A673 (cell line): ENCODE measurements at regions not wholly inside any gene's neighbourhood (a gene's known extent, or its start where the extent isn't known, plus 50 kb on each side); places are given as distances from the start of the nearest gene placed in this dataset.

Experiments
- CTCF ChIP-seq: fragments of 300-800, 200-600 bp; sonication (generic); conservative IDR thresholded peaks from 2 replicates; pipeline ENCODE4 v1.5.1; 2017; ENCODE audit warnings: low read depth, mild to moderate bottlenecking, antibody characterized with exemption, low read length, moderate library complexity, mixed read lengths
- EZH2 ChIP-seq: fragments of 200-600 bp; sonication (generic); IDR thresholded peaks from 2 replicates; pipeline ENCODE4 v1.6.1; 2017; ENCODE audit warnings: borderline replicate concordance, low read depth, mild to moderate bottlenecking, mixed read lengths, antibody characterized with exemption, low read length; ENCODE audit not compliant: poor library complexity, severe bottlenecking

DNA sequence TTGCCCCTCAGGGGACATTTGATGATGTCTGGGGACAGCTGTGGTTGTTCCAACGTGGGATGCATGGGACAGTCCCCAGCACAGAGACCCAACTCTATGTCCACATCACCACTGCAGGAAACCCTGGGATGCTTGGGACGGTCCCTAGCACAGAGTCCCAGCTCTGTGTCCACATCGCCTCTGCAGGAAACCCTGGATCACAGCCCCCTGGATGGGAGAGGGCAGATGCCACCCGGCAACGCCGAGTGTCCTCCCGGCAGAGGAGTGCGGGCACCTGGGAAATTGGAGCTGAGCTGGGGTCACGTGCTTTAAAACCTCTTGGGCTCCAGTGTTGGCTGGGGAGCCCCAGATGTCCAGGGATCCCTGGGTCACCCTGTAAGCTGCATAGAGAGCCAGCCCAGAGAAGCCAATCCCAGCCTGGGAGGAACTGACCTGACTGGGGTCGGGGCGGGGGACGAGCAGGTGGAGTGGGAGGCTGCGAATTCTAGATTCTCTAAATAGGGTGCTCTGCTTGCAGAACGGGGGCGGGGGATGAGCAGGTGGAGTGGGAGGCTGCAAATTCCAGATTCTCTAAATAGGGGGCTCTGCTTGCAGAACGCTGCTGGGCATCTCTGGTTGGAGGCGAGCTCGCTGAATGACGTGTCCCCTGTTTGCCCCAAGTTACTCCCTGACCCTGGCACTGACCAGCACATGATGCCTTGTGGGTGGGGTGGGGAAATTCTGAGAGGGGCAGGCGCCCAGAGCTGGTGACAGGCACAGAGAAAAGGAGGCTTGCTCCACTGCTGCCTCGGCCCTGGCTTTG lies 1197.8 kb downstream of the BRD1 start:
- no peak for TF ChIP-seq CTCF
- no peak for TF ChIP-seq EZH2
